Naive thymus-derived CD8-positive, alpha-beta T cell (primary cell): ENCODE measurements at regions not wholly inside any gene's neighbourhood (a gene's known extent, or its start where the extent isn't known, plus 50 kb on each side); places are given as distances from the start of the nearest gene placed in this dataset.
"Not testable (repeated sequence)": the region's sequence is repeated elsewhere in the genome, so short reads cannot be mapped to it uniquely, and the experiment has no call there.

Source experiments
- ATAC-seq, 2 donors: fragments of 150-1000 bp; cut with Tn5 transposase in 1 of 2; sonication (Bioruptor Pico), chemical (Tn5 transposase) in 1 of 2; 1 replicate in 1 of 2; 2 replicates in 1 of 2; pipeline ENCODE4 v1.10.0; 2021; ENCODE audit warnings: mild to moderate bottlenecking in 2 of 2, moderate library complexity in 2 of 2
- POLR2A ChIA-PET: fragments of 350-600 bp; sonication (Branson Sonifier 250); formaldehyde crosslinking; loops from one replicate; lab custom pipeline; 2021; ENCODE audit warnings: antibody characterized with exemption; lab: Charles Lee
- DNase-seq, 10 donors: peaks; one replicate each; pipeline versions ENCODE4 v3.0.0 to v3.0.0-alpha.2; 2020 to 2022
- H3K27ac Mint-ChIP-seq, 10 donors: one replicate each; pipeline ENCODE4 v1.8.0; 2020 to 2022; ENCODE audit warnings: mild to moderate bottlenecking in 10 of 10, mixed read lengths in 10 of 10, moderate library complexity in 4 of 10, inconsistent platforms in 1 of 10
- H3K27me3 Mint-ChIP-seq, 5 donors: one replicate each; pipeline ENCODE4 v1.8.0; 2021 to 2022; ENCODE audit warnings: mixed read lengths in 5 of 5
- H3K36me3 Mint-ChIP-seq, 3 donors: one replicate each; pipeline ENCODE4 v1.8.0; 2020 to 2022; ENCODE audit warnings: mixed read lengths in 3 of 3, mild to moderate bottlenecking in 2 of 3, inconsistent platforms in 1 of 3
- H3K4me1 Mint-ChIP-seq, 4 donors: one replicate each; pipeline ENCODE4 v1.8.0; 2021 to 2022; ENCODE audit warnings: mixed read lengths in 4 of 4
- H3K4me3 Mint-ChIP-seq, 10 donors: one replicate each; pipeline ENCODE4 v1.8.0; 2020 to 2022; ENCODE audit warnings: mild to moderate bottlenecking in 10 of 10, mixed read lengths in 10 of 10, moderate library complexity in 6 of 10, inconsistent platforms in 1 of 10
- H3K9me3 Mint-ChIP-seq, 9 donors: one replicate each; pipeline ENCODE4 v1.8.0; 2020 to 2022; ENCODE audit warnings: mixed read lengths in 9 of 9, mild to moderate bottlenecking in 3 of 9, inconsistent platforms in 1 of 9, moderate library complexity in 1 of 9

DNA sequence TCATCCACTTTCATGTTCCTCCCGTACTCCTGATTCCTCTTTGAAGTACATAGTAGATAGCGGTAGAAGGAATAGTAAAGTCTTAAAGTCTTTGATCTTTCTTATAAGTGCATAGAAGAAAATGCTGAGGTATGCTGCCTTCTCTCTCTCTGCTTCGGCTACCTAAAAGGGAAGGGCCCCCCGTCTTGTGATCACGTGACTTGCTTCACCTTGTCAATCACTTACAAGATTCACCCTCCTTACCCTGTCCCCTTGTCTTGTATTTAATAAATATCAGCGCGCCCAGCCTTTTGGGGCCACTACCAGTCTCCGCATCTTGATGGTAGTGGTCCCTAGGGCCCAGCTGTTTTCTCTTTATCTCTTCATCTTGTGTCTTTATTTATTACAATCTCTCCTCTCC, 932.2 kb upstream of the FANCL start:
- Mint-ChIP-seq H3K9me3 (no peaks in the 10 kb centered on the region), H3K27ac (no peak overlapping the region), H3K4me1 (no peaks in the 10 kb centered on the region), H3K36me3 (no peaks in the 10 kb centered on the region), H3K27me3 (peaks cover 0 to 2% (median 0%) of the 10 kb centered on the region in 5 donors), H3K4me3 (no peak overlapping the region)
- DNase-seq (no peak), ATAC-seq (no peak)
- POLR2A ChIA-PET: no interaction called here

DNA sequence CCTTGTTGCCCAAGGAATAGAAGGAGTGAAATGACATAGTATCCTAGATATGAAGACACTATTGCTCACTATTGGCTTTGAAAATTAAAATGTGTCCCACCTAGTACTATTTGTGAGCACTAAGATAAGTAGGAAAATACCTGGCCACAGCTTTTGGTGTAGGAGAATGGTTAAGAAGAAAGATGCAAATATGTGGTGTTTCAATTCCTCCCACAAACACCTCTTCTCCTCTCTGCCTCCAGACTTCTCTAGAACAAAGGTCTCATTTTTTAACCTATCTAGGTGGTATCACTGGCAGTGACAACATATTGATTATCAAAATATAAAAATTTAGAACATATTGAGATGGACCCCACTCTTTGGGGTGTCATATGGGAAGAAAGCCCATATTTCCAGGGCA, 929.9 kb upstream of the FANCL start:
- Mint-ChIP-seq H3K36me3 (no peaks in the 10 kb centered on the region), H3K27me3 (no peaks in the 10 kb centered on the region), H3K4me1 (no peaks in the 10 kb centered on the region), H3K9me3 (no peaks in the 10 kb centered on the region), H3K4me3 (no peak overlapping the region), H3K27ac (no peak overlapping the region)
- no peak for ATAC-seq
- no peak for DNase-seq
- POLR2A ChIA-PET: no interaction called here

DNA sequence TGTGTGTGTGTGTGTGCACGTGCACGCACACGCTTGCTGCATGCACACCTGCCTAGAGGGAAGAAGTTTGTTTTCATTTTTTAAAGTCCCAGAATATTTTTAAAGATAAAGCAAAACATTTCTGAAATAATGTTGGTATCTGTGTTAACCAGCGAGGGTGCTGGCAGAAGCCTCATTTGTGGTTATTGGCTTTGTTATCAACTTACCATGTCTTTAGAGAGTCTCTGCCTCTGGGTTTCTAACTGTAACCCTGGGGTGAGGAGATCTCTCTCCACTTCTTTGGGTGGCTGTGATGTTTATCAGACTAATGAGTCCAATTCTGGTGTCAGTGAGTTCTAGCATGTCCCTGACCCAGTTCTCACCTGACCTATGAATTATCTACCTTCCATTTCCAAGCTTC, 927.6 kb upstream of the FANCL start:
- POLR2A ChIA-PET: no interaction called here
- DNase-seq (no peak), ATAC-seq (no peak)
- Mint-ChIP-seq H3K36me3 (no peaks in the 10 kb centered on the region), H3K27ac (no peak overlapping the region), H3K4me3 (no peak overlapping the region), H3K9me3 (no peaks in the 10 kb centered on the region), H3K4me1 (no peaks in the 10 kb centered on the region), H3K27me3 (no peaks in the 10 kb centered on the region)

DNA sequence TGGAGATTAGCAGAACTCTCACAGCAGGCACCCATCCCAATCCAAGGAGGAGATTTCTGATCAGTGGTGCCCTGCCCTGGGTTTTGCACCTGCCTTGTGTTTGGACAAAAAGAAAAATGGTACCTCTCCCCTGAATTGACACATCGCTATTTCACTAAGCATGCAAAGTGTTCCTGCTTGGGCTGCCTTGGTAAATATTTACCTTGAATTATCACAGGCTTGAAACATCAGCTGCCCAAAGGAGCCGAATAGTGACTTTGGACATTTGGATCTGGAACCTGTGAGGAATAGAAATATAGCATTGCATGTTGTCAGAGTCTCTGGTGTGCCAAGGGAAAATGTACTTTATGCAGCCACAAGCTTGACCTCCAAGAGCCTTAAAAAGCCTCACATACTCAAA, 926.4 kb upstream of the FANCL start:
- no peaks in the 10 kb centered on the region for H3K27me3 Mint-ChIP-seq
- H3K4me1 Mint-ChIP-seq: no peaks in the 10 kb centered on the region
- H3K4me3 Mint-ChIP-seq: no peak overlapping the region
- no peak overlapping the region for H3K27ac Mint-ChIP-seq
- no peaks in the 10 kb centered on the region for H3K36me3 Mint-ChIP-seq
- DNase-seq: no peak
- POLR2A ChIA-PET: no interaction called here
- no peak for ATAC-seq
- H3K9me3 Mint-ChIP-seq: no peaks in the 10 kb centered on the region

DNA sequence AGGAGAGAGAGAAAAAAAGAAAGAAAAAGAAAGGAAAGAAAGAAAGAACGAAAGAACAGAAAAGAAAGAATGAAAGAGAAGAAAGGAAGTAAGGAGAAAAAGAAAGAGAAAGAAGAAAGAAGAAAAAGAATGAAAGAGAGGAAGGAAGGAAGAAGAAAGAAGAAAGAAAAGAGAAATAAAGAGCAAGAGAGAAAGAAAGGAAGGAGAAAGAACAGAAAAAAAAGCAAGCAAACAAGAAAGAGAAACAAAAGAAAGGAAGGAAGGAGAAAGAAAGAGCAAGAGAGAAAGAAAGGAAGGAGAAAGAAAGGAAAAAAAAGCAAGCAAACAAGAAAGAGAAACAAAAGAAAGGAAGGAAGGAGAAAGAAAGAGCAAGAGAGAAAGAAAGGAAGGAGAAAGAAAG, 916.8 kb upstream of the FANCL start:
- H3K27ac Mint-ChIP-seq, POLR2A ChIA-PET, H3K4me1 Mint-ChIP-seq, H3K27me3 Mint-ChIP-seq, DNase-seq, H3K4me3 Mint-ChIP-seq, ATAC-seq, H3K9me3 Mint-ChIP-seq, H3K36me3 Mint-ChIP-seq: not testable (repeated sequence)

DNA sequence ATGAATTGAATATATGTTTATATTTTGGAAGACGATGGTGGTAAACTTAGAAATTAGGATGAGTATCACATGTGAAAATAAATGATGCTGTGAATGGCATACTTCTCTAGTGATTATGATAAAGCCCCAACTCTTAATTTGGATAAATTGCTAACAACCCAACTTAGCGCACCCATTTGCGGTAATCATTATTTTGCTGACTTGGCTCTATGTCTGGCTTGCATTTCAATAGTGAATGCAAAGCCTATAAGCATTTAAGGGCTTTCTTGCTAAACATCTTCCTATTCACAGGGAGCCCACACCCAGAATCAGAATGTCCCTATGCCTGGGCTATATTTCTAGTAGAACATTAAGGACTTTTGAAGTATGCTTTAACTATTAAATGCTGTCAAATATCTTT, 910.7 kb upstream of the FANCL start:
- H3K27me3 Mint-ChIP-seq: peaks cover 0 to 5% (median 0%) of the 10 kb centered on the region in 5 donors
- POLR2A ChIA-PET: no interaction called here
- no peak for DNase-seq
- no peak for ATAC-seq
- peaks cover 0 to 3% (median 0%) of the 10 kb centered on the region in 9 donors for H3K9me3 Mint-ChIP-seq
- no peak overlapping the region for H3K4me3 Mint-ChIP-seq
- H3K36me3 Mint-ChIP-seq: no peaks in the 10 kb centered on the region
- peaks cover 0 to 6% (median 2%) of the 10 kb centered on the region in 4 donors for H3K4me1 Mint-ChIP-seq
- no peak overlapping the region for H3K27ac Mint-ChIP-seq

DNA sequence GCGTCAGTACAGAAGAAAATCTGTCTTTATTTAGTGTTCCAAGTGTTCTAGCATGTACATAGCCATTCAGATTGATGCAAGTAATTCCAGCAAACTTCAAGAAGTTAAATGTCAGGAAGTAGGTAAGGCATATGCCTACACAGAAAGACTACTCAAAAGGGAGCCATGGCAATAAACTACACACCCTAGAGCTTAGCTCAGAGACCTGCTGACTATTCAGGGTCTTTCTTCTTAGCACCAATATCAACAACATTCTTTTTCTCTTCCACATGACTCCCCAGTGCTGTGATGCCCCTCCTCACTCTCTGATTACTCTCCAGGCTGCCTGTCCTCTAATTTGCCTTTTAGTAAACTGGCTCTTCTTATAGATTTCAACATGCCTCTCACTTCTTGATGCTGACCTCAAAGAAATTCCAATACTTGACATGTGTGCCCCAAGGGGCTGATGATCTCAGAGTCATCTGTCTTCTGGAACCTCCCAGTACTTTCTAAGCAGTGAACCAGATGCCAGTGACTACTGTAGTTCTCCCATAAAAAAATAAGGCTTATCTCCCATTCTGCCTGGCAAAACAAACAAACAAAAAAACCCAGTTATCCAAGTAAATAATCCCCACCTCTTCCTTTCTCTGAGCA, 909.2 kb upstream of the FANCL start:
- H3K4me3 Mint-ChIP-seq: no peak overlapping the region
- POLR2A ChIA-PET: no interaction called here

DNA sequence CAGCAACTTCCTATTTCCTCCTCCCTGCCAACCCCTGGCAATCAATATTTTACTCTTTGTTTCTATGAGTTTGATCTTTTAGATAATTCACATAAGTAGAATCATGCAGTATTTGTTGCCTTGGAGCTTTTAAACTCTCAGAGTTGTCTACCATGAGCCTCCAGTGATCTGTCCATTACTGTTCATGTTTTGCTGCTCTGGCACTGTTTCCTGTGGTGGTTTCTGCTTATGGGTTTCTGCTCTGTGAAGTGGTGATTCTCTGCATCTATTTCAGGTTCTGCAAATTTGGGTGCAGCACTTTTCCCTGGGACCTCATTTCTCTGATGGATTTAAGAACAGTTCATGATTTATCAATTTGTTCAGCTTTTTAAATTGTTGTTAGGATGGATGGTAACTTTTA, 908.1 kb upstream of the FANCL start:
- DNase-seq (no peak), ATAC-seq (no peak)
- Mint-ChIP-seq H3K4me1 (peaks cover 0 to 6% (median 2%) of the 10 kb centered on the region in 4 donors), H3K4me3 (no peak overlapping the region), H3K27me3 (peaks cover 0 to 5% (median 0%) of the 10 kb centered on the region in 5 donors), H3K27ac (no peak overlapping the region), H3K9me3 (peaks cover 0 to 3% (median 0%) of the 10 kb centered on the region in 9 donors), H3K36me3 (no peaks in the 10 kb centered on the region)
- POLR2A ChIA-PET: no interaction called here

More for the DNA sequence above, 909.2 kb upstream of the FANCL start:
- Mint-ChIP-seq H3K36me3 (no peaks in the 10 kb centered on the region), H3K4me1 (peaks cover 0 to 6% (median 2%) of the 10 kb centered on the region in 4 donors), H3K27me3 (peaks cover 0 to 5% (median 0%) of the 10 kb centered on the region in 5 donors), H3K27ac (no peak overlapping the region), H3K9me3 (peaks cover 0 to 3% (median 0%) of the 10 kb centered on the region in 9 donors)
- ATAC-seq (no peak), DNase-seq (no peak)

DNA sequence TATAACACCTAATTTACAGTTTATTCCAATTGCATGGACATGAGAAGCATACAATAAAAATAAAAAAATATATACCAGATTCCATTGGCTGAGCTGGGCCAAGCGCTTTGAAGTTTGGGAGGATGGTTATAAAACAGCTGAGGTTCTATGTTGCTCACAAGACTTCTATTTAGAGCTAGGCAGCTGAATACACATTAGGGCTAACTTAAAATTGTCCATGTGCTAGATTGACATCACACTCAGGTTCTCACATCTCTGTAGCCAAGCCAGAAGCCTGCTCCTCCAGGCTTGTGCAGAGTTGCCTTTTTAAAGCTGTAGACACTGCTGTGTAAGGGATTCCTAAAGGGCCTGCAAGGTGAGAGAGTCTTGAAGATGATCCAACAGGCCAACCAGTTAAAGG, 871.1 kb upstream of the FANCL start:
- ATAC-seq: no peak
- H3K27ac Mint-ChIP-seq: no peak overlapping the region
- no peaks in the 10 kb centered on the region for H3K4me1 Mint-ChIP-seq
- no peak overlapping the region for H3K4me3 Mint-ChIP-seq
- peaks cover 0 to 2% (median 0%) of the 10 kb centered on the region in 5 donors for H3K27me3 Mint-ChIP-seq
- no peaks in the 10 kb centered on the region for H3K36me3 Mint-ChIP-seq
- DNase-seq: no peak
- peaks cover 0 to 2% (median 0%) of the 10 kb centered on the region in 9 donors for H3K9me3 Mint-ChIP-seq
- POLR2A ChIA-PET: no interaction called here

DNA sequence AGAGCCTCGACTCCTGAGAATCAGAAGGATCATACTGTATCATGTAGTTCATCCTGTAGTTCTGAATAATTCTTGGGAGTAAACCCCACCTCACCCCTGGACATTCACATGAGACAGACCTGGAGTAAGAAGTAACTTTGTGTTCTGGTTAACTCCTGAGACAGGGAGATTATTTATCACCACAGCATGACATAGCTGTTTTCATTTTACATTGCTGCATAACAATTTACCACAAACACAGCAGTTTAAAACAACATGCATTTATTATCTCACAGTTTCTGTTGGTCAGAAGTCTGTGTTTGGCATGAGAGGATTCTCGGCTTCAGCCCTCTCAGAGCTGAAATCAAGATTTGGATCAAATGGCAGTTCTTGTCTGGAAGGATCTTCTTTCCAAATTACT, 855.8 kb upstream of the FANCL start:
- peaks cover 0 to 9% (median 0%) of the 10 kb centered on the region in 5 donors for H3K27me3 Mint-ChIP-seq
- peak overlapping the region in 1 of 10 donors; percentile 9 for H3K27ac Mint-ChIP-seq
- no peak overlapping the region for H3K4me3 Mint-ChIP-seq
- no peak for DNase-seq
- H3K9me3 Mint-ChIP-seq: peaks cover 8 to 46% (median 21%) of the 10 kb centered on the region in 9 donors
- peaks cover 0 to 21% (median 2%) of the 10 kb centered on the region in 3 donors for H3K36me3 Mint-ChIP-seq
- ATAC-seq: no peak
- POLR2A ChIA-PET: interaction anchor here (0.6 kb wide), 1 partner anchor 33 kb away, joined by 3 read pairs; no protein-coding TSS in a partner anchor
- H3K4me1 Mint-ChIP-seq: no peaks in the 10 kb centered on the region

DNA sequence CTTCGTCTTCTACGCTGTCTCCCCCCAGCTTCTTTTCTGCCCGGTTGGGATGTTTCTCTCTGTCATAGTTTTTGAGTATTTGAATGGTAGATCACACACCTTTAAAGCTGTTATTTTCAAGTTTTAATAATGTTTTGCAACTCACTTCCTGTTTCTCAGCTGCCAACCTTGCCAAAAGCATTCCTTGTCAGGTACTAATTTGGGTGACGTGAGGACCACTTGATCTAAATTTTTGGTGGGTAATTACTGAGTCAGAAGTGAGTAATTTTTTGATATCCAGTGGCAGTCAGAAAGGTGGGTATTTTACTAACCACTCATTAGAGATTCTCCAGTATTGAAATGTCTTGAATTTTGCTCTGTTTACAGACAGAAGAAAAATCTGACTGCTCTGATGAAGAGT, 852.4 kb upstream of the FANCL start:
- ATAC-seq: no peak
- POLR2A ChIA-PET: no interaction called here
- Mint-ChIP-seq H3K27me3 (peaks cover 0 to 12% (median 0%) of the 10 kb centered on the region in 5 donors), H3K27ac (no peak overlapping the region), H3K9me3 (peaks cover 3 to 32% (median 12%) of the 10 kb centered on the region in 9 donors), H3K4me3 (no peak overlapping the region), H3K36me3 (peaks cover 0 to 9% (median 0%) of the 10 kb centered on the region in 3 donors), H3K4me1 (no peaks in the 10 kb centered on the region)
- DNase-seq: no peak

DNA sequence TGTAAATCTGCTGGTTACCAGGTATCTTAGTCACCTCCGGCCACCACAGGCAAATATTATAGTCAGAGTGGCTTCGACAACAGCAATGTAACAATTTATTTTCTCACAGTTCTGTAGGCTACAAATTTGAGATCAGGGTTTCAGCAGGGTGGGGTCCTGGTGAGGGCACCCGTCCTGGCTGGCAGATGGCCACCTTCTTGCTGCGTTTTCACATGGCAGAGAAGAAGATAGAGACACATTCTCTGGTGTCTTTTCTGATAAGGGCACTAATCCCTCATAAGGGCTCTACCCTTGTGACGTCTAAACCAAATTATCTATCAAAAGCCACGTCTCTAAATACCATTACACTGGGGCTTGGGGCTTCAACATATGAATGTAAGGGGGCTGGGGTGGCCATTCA, 843.2 kb upstream of the FANCL start:
- Mint-ChIP-seq H3K36me3 (no peaks in the 10 kb centered on the region), H3K27ac (no peak overlapping the region), H3K4me3 (no peak overlapping the region), H3K9me3 (peaks cover 0 to 3% (median 0%) of the 10 kb centered on the region in 9 donors), H3K27me3 (peaks cover 0 to 3% (median 0%) of the 10 kb centered on the region in 5 donors), H3K4me1 (no peaks in the 10 kb centered on the region)
- POLR2A ChIA-PET: no interaction called here
- DNase-seq: no peak
- ATAC-seq: no peak

DNA sequence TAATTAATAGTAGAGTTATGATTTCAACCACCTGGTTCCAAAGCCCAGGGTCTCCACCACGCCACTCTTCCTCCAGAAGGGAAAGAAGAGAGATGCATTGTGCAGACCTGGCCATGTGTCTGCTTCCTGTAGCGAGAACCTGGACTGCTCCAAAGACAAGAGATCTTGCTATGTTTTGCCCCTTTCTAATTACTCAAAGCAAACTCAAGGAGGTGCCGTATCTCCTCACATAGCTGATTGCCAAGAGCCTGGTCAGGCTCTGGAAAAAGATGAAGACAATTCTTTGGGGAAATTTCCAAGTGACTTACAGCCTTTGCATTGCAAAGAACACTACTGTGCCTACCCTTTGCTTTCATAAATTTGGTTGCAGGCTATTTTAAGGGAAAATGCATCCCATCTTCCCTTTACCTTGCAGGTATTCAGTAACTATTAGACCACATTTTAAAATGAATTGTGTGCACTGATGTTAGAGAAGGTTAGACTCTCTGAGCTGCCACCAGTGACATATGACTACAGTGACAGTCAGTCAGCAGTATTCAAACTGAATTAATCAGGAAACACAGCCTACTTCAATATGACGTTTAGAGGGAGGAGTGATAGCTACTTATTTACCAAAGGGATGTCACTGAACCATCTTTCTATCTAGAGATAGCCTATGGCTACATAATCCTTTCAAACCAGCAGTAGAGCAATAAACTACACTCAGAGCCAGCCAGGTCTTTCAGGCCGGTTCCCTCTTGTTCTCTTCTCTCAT, 842.1 kb upstream of the FANCL start:
- H3K27ac Mint-ChIP-seq: no peak overlapping the region
- POLR2A ChIA-PET: no interaction called here
- no peak overlapping the region for H3K4me3 Mint-ChIP-seq
- H3K27me3 Mint-ChIP-seq: peaks cover 0 to 3% (median 0%) of the 10 kb centered on the region in 5 donors
- no peaks in the 10 kb centered on the region for H3K4me1 Mint-ChIP-seq
- H3K9me3 Mint-ChIP-seq: peaks cover 0 to 3% (median 0%) of the 10 kb centered on the region in 9 donors
- no peak for ATAC-seq
- H3K36me3 Mint-ChIP-seq: no peaks in the 10 kb centered on the region
- DNase-seq: no peak
